GM23338 (cell line): ENCODE measurements at regions not wholly inside any gene's neighbourhood (a gene's known extent, or its start where the extent isn't known, plus 50 kb on each side); places are given as distances from the start of the nearest gene placed in this dataset.

Experiments
- ATAC-seq: fragments of 200-7000 bp; cut with Tn5 transposase; 3 replicates; pipeline ENCODE4 v1.9.1; 2020
- DNase-seq: peaks from one replicate; pipeline ENCODE4 v3.0.0-alpha.2; 2015; ENCODE audit warnings: low spot score
- H2AFZ ChIP-seq: fragments of 200-600 bp; sonication (generic); 2 replicates; pipeline ENCODE4 v1.8.0; 2016; ENCODE audit warnings: antibody characterized with exemption, mild to moderate bottlenecking, moderate library complexity
- H3F3A ChIP-seq: fragments of 200-600 bp; sonication (generic); replicated peaks from 2 replicates; pipeline ENCODE4 v1.8.0; 2017; ENCODE audit warnings: antibody characterized with exemption, mixed run types, low read depth
- H3K27ac ChIP-seq: fragments of 200-600 bp; sonication (generic); 2 replicates; pipeline ENCODE4 v1.6.1; 2016; ENCODE audit warnings: low read depth
- H3K27me3 ChIP-seq: fragments of 200-600 bp; sonication (generic); 2 replicates; pipeline ENCODE4 v1.8.0; 2016; ENCODE audit warnings: mild to moderate bottlenecking, mixed run types, moderate library complexity; ENCODE audit not compliant: insufficient read depth
- H3K36me3 ChIP-seq: fragments of 200-600 bp; sonication (generic); 2 replicates; pipeline ENCODE4 v1.8.0; 2016; ENCODE audit warnings: mild to moderate bottlenecking; ENCODE audit not compliant: insufficient read depth
- H3K4me1 ChIP-seq: fragments of 200-600 bp; sonication (generic); 2 replicates; pipeline ENCODE4 v1.8.0; 2016; ENCODE audit warnings: mild to moderate bottlenecking, moderate library complexity; ENCODE audit not compliant: insufficient read depth
- H3K4me2 ChIP-seq: fragments of 200-600 bp; sonication (generic); 2 replicates; pipeline ENCODE4 v1.7.1; 2017; ENCODE audit warnings: mixed run types
- H3K4me3 ChIP-seq: fragments of 200-600 bp; sonication (generic); 2 replicates; pipeline ENCODE4 v1.6.1; 2016; ENCODE audit warnings: mixed run types
- H3K79me2 ChIP-seq: fragments of 200-600 bp; sonication (generic); replicated peaks from 2 replicates; pipeline ENCODE4 v1.8.0; 2017; ENCODE audit warnings: mild to moderate bottlenecking; ENCODE audit not compliant: insufficient read depth
- H3K9me2 ChIP-seq: fragments of 200-600 bp; sonication (generic); 2 replicates; pipeline ENCODE4 v1.8.0; 2017; ENCODE audit not compliant: insufficient read depth
- H4K20me1 ChIP-seq: fragments of 200-600 bp; sonication (generic); replicated peaks from 2 replicates; pipeline ENCODE4 v1.8.0; 2017; ENCODE audit warnings: mild to moderate bottlenecking; ENCODE audit not compliant: insufficient read depth
- H3K27ac Mint-ChIP-seq: 2 replicates; pipeline ENCODE4 v1.8.0; 2020; ENCODE audit warnings: inconsistent platforms, mild to moderate bottlenecking, moderate library complexity, mixed read lengths
- H3K27me3 Mint-ChIP-seq: 3 replicates; pipeline ENCODE4 v1.8.0; 2022; ENCODE audit warnings: low read depth, mild to moderate bottlenecking, moderate library complexity, mixed read lengths, inconsistent platforms; ENCODE audit not compliant: insufficient read depth, poor library complexity
- H3K36me3 Mint-ChIP-seq: 3 replicates; pipeline ENCODE4 v1.8.0; 2021; ENCODE audit warnings: low read depth, mild to moderate bottlenecking, inconsistent platforms, moderate library complexity, mixed read lengths
- H3K4me1 Mint-ChIP-seq: 3 replicates; pipeline ENCODE4 v1.8.0; 2020; ENCODE audit warnings: mild to moderate bottlenecking, inconsistent platforms, mixed read lengths
- H3K4me3 Mint-ChIP-seq: 3 replicates; pipeline ENCODE4 v1.8.0; 2021; ENCODE audit warnings: moderate library complexity, mild to moderate bottlenecking, inconsistent platforms, mixed read lengths
- H3K9me3 Mint-ChIP-seq: 3 replicates; pipeline ENCODE4 v1.8.0; 2020; ENCODE audit warnings: moderate library complexity, mild to moderate bottlenecking, inconsistent platforms, mixed read lengths
- EZH2 ChIP-seq: fragments of 200-600 bp; sonication (generic); IDR thresholded peaks from one replicate; pipeline ENCODE4 v1.8.0; 2017; ENCODE audit warnings: antibody characterized with exemption, mild to moderate bottlenecking, low read depth; ENCODE audit not compliant: unreplicated experiment
- EZH2phosphoT487 ChIP-seq: fragments of 200-600 bp; sonication (generic); IDR thresholded peaks from one replicate; pipeline ENCODE4 v1.8.1; 2018; ENCODE audit warnings: antibody characterized with exemption; ENCODE audit not compliant: unreplicated experiment
- ZNF114 ChIP-seq: fragments of 250-450 bp; sonication (Bioruptor Pico); IDR thresholded peaks from 2 replicates; pipeline ENCODE4 v1.5.0; 2020; ENCODE audit warnings: mild to moderate bottlenecking, moderate library complexity
- ZNF331 ChIP-seq: fragments of 250-450 bp; sonication (Bioruptor Pico); IDR thresholded peaks from 2 replicates; pipeline ENCODE4 v1.5.0; 2020; ENCODE audit warnings: low read depth, mild to moderate bottlenecking, moderate library complexity
- TF ChIP-seq, protein P1 (sequence below): fragments of 250-450 bp; sonication (Bioruptor Pico); IDR thresholded peaks from 2 replicates; pipeline ENCODE4 v1.5.0; 2020; ENCODE audit warnings: mild to moderate bottlenecking, moderate library complexity
- TF ChIP-seq, protein P2 (sequence below), 2 experiments: fragments of 200-600 bp in 1 of 2; sonication (generic) in 1 of 2; conservative IDR thresholded peaks; 2 replicates each; pipeline versions ENCODE4 v1.5.1 to v1.6.1; 2016 to 2017; ENCODE audit warnings: antibody characterized with exemption in 2 of 2, low read depth in 2 of 2, mild to moderate bottlenecking in 2 of 2, moderate library complexity in 1 of 2

GRCh38 chr4:164413743-164414142 lies 340.2 kb upstream of the SMIM31 start (continued):
- TF ChIP-seq, protein P1, sequence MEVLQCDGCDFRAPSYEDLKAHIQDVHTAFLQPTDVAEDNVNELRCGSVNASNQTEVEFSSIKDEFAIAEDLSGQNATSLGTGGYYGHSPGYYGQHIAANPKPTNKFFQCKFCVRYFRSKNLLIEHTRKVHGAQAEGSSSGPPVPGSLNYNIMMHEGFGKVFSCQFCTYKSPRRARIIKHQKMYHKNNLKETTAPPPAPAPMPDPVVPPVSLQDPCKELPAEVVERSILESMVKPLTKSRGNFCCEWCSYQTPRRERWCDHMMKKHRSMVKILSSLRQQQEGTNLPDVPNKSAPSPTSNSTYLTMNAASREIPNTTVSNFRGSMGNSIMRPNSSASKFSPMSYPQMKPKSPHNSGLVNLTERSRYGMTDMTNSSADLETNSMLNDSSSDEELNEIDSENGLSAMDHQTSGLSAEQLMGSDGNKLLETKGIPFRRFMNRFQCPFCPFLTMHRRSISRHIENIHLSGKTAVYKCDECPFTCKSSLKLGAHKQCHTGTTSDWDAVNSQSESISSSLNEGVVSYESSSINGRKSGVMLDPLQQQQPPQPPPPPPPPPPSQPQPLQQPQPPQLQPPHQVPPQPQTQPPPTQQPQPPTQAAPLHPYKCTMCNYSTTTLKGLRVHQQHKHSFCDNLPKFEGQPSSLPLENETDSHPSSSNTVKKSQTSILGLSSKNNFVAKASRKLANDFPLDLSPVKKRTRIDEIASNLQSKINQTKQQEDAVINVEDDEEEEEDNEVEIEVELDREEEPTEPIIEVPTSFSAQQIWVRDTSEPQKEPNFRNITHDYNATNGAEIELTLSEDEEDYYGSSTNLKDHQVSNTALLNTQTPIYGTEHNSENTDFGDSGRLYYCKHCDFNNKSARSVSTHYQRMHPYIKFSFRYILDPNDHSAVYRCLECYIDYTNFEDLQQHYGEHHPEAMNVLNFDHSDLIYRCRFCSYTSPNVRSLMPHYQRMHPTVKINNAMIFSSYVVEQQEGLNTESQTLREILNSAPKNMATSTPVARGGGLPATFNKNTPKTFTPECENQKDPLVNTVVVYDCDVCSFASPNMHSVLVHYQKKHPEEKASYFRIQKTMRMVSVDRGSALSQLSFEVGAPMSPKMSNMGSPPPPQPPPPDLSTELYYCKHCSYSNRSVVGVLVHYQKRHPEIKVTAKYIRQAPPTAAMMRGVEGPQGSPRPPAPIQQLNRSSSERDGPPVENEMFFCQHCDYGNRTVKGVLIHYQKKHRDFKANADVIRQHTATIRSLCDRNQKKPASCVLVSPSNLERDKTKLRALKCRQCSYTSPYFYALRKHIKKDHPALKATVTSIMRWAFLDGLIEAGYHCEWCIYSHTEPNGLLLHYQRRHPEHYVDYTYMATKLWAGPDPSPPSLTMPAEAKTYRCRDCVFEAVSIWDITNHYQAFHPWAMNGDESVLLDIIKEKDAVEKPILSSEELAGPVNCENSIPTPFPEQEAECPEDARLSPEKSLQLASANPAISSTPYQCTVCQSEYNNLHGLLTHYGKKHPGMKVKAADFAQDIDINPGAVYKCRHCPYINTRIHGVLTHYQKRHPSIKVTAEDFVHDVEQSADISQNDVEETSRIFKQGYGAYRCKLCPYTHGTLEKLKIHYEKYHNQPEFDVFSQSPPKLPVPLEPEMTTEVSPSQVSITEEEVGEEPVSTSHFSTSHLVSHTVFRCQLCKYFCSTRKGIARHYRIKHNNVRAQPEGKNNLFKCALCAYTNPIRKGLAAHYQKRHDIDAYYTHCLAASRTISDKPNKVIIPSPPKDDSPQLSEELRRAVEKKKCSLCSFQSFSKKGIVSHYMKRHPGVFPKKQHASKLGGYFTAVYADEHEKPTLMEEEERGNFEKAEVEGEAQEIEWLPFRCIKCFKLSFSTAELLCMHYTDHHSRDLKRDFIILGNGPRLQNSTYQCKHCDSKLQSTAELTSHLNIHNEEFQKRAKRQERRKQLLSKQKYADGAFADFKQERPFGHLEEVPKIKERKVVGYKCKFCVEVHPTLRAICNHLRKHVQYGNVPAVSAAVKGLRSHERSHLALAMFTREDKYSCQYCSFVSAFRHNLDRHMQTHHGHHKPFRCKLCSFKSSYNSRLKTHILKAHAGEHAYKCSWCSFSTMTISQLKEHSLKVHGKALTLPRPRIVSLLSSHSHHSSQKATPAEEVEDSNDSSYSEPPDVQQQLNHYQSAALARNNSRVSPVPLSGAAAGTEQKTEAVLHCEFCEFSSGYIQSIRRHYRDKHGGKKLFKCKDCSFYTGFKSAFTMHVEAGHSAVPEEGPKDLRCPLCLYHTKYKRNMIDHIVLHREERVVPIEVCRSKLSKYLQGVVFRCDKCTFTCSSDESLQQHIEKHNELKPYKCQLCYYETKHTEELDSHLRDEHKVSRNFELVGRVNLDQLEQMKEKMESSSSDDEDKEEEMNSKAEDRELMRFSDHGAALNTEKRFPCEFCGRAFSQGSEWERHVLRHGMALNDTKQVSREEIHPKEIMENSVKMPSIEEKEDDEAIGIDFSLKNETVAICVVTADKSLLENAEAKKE = no peak
- TF ChIP-seq ZNF114 (CRISPR knock-in tag) (no peak), EZH2 (no peak)

DNA sequence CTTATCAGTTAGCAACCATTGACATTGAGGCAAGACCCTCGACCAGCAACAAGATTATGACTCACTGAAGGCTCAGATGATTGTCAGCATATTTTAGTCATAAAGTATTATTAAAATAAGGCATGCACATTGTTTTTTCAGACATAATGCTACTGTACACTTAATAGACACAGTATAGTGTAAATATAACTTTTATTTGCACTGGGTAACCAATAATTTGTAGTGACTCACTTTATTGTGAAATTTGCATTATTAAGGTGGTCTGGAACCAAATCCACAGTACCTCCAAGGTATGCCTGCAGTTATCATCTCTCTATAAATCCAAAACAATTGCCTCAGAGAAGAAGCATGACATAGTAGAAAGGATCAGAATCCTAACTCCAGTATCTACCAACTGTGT lies 330.1 kb upstream of the SMIM31 start:
- H3K4me3 Mint-ChIP-seq = no peak overlapping the region
- Histone ChIP-seq H3K4me2 (no peak overlapping the region), H4K20me1 (no peaks in the 10 kb centered on the region), H3K27ac (no peak overlapping the region), H2AFZ (no peak overlapping the region), H3F3A (no peaks in the 10 kb centered on the region), H3K4me3 (no peak overlapping the region), H3K27me3 (no peaks in the 10 kb centered on the region), H3K36me3 (no peaks in the 10 kb centered on the region), H3K4me1 (no peaks in the 10 kb centered on the region), H3K9me2 (no peaks in the 10 kb centered on the region), H3K79me2 (no peaks in the 10 kb centered on the region)
- ATAC-seq (no peak), DNase-seq (no peak)
- H3K9me3 Mint-ChIP-seq = no peaks in the 10 kb centered on the region
- no peak overlapping the region for H3K27ac Mint-ChIP-seq
- no peaks in the 10 kb centered on the region for H3K4me1 Mint-ChIP-seq
- H3K27me3 Mint-ChIP-seq = no peaks in the 10 kb centered on the region
- TF ChIP-seq EZH2phosphoT487 = no peak
- H3K36me3 Mint-ChIP-seq = no peaks in the 10 kb centered on the region

GRCh38 chr4:164424846-164425245 lies 329.1 kb upstream of the SMIM31 start:
- no peaks in the 10 kb centered on the region for H3K27me3 ChIP-seq
- no peak overlapping the region for H3K4me3 ChIP-seq
- H3K9me2 ChIP-seq = 0 out of 2 replicates have a peak, but pooled peaks cover 3% of the 10 kb centered on the region
- no peak overlapping the region for H3K4me3 Mint-ChIP-seq
- no peak overlapping the region for H3K27ac ChIP-seq
- no peak for DNase-seq
- no peaks in the 10 kb centered on the region for H3K4me1 ChIP-seq
- no peaks in the 10 kb centered on the region for H3K36me3 ChIP-seq
- no peak overlapping the region for H3K4me2 ChIP-seq
- no peaks in the 10 kb centered on the region for H3K9me3 Mint-ChIP-seq
- no peak overlapping the region for H2AFZ ChIP-seq
- no peaks in the 10 kb centered on the region for H3K27me3 Mint-ChIP-seq
- H4K20me1 ChIP-seq = no peaks in the 10 kb centered on the region
- no peaks in the 10 kb centered on the region for H3K4me1 Mint-ChIP-seq
- H3K27ac Mint-ChIP-seq = no peak overlapping the region
- no peak for ATAC-seq
- H3K79me2 ChIP-seq = no peaks in the 10 kb centered on the region
- H3K36me3 Mint-ChIP-seq = no peaks in the 10 kb centered on the region
- no peaks in the 10 kb centered on the region for H3F3A ChIP-seq
- TF ChIP-seq, protein P2, sequence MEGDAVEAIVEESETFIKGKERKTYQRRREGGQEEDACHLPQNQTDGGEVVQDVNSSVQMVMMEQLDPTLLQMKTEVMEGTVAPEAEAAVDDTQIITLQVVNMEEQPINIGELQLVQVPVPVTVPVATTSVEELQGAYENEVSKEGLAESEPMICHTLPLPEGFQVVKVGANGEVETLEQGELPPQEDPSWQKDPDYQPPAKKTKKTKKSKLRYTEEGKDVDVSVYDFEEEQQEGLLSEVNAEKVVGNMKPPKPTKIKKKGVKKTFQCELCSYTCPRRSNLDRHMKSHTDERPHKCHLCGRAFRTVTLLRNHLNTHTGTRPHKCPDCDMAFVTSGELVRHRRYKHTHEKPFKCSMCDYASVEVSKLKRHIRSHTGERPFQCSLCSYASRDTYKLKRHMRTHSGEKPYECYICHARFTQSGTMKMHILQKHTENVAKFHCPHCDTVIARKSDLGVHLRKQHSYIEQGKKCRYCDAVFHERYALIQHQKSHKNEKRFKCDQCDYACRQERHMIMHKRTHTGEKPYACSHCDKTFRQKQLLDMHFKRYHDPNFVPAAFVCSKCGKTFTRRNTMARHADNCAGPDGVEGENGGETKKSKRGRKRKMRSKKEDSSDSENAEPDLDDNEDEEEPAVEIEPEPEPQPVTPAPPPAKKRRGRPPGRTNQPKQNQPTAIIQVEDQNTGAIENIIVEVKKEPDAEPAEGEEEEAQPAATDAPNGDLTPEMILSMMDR (conservative IDR thresholded peaks at IDR 0.05; ENCODE audit: low read depth in 2 of 2) = no peak
- no peak for TF ChIP-seq ZNF331 (CRISPR knock-in tag)
